Glomerular visceral epithelial cell (primary cell): ENCODE measurements at regions not wholly inside any gene's neighbourhood (a gene's known extent, or its start where the extent isn't known, plus 50 kb on each side); places are given as distances from the start of the nearest gene placed in this dataset.

Experiments used
- DNase-seq: peaks from one replicate; pipeline ENCODE4 v3.0.0-alpha.2; 2016; ENCODE audit errors: extremely low spot score

DNA sequence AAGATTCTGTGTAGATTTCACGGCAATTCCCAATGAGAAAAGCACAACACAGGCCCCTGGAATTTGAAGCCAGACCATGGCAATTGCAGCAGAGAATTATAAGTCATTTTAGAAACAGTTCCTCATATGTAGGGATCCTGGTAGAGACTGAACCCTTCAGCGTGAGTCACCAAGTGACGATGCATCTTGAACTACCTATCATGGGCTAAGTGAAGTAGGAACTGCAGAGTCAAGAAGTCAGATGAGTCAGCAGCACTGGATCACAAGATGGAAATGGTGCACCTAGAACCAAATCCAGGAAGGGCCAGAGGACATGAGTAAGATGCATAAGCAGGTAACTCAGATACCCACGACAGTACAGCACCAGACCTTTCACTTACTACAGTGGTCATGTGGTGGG is 140.0 kb upstream of the TPK1 start:
- DNase-seq, result no peak

DNA sequence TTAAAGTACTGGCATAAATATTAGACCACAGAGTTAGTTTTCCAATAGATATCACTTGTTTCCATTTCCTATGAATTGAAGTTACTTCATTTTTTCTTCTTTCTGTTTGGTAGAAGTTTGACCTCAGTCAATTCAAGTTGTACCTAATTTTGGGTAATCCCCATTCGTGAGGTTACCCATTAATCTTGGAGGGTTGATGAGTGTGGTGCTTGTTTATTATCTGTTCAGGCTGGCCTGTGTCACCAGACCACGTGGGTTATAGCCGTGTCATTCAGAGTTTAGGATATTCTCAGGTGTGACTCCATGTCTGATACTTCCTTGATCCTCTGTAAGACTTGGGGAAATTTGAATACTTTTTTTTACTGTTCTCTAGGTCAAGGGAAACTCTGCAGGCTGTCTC is 133.9 kb upstream of the TPK1 start:
- DNase-seq, result no peak

DNA sequence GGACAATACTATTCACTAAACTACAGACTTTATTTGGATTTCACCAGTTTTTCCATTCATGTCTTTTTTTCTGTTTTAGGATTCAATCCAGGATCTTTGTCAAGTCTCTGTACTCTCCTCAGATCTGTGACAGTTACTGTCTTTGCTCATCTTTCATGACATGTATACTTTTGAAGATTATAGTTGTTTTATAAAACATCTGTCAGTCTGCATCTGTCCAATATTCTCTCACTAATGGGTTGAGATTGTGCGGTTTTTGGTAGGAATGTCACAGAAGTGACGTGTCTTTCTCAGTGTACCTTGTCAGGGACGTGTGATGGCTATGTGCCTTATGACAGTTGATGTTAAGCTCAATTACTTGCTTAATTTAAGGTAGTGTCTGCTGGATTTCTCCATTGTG is 124.9 kb upstream of the TPK1 start:
- DNase-seq, result no peak

DNA sequence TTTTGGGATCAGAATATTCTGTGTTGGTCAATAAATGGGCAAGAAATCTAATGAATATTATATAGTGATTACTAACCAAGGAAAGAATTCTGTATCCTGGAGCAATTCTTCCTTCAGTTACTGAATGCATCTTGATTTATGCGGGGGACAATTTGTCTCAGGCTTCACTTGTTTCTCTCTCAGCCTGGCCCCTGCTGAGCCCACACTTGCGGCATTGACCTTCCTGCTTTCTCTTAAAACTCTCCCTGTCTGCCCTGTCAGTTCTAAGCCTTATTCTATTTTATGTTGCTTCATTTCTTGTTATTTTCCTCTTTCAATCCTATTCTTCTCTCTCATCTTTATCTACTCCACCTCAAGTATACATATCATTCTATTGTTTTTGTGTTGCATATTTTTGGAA is 122.1 kb upstream of the TPK1 start:
- DNase-seq, result no peak

DNA sequence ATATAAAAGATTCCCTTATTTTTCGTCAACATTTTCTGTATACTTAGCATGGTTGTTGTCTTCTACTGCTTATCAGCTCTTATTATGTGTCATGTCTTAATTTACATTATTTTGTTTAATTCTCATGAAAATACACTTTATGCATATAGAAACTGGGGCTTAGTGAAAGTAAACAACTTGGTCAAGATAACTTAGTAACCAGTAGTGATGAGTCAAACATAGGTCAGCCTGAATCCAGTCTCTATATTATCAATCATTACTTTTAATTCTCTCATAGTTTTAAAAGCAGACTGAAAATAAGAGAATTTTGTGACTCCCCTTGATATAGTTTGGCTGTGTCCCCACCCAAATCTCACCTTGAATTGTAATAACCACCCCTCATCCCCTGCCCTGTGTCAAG is 119.6 kb upstream of the TPK1 start:
- DNase-seq, result no peak

DNA sequence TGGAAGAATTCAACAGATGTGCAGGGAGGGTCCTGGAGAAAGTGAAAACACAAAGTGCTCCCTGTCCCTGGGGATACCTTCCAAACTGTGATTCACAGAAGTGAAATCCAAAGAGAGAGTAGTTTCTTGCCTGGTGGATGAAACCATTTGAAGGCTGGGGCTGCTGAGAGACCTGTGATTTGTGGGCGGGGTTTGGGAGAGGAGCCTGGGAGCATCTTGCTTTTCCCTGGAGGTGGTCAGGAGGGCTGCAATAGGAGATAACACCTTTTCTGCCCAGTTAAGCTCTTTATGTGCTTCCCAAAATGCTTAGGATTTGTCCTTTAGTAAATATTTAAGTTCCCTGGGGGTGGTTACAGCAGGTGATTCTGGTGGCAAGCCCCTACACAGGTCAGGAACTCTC is 105.3 kb upstream of the TPK1 start:
- DNase-seq, result no peak

DNA sequence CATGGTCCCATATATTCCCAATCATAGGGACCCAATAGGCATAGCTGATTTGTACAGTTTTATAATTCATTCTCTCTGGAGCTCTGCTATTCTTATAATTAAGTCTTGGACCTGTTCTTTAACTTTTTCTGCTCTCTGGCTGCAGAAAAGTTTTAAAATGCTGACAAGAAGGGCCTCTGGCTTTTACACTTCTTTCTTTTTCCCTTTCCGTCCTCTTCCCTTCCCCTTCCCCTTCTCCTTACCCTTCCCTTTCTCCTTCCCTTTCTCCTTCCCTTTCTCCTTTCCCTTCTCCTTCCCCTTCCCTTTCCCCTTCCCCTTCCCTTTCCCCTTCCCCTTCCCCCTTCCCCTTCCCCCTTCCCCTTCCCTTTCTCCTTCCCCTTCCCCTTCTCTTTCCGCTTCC is 101.3 kb upstream of the TPK1 start:
- no peak for DNase-seq

DNA sequence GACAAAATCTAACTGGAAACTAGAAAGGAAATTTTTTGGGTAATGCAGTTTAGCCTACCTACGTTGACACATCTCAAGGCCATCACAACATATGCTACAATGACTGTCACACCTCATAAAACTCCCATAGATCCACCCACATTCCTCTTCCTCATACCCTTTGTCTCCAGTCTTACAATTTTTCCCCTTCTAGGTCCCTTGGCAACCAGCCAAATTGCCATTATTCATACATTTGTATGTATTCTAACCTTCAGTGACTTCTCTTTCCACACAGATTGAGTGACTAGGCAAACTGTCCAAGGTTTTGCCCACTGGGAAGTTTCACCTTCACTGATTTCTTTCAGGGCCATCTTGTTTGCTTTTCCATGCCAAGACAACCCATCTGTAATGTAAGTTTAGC is 100.5 kb upstream of the TPK1 start:
- no peak for DNase-seq

DNA sequence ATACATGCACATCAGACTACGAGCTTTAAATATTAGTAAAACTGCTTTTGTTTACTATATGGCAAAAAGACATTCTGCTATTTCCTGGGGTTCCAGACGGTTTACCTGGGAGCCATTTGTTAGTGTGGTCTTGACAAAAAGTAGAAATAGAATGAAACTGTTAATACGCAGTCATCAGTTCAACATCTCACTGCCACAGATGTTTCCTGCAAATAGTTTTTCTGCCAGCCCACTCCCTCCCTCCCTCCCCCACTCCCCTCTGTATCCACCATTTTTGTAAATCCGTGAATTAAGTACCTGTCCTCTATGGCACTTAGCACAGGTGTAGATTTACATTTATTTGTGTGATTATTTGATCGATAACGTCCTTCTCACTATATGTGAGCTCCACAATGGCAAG is 74.6 kb upstream of the TPK1 start:
- DNase-seq, result no peak

DNA sequence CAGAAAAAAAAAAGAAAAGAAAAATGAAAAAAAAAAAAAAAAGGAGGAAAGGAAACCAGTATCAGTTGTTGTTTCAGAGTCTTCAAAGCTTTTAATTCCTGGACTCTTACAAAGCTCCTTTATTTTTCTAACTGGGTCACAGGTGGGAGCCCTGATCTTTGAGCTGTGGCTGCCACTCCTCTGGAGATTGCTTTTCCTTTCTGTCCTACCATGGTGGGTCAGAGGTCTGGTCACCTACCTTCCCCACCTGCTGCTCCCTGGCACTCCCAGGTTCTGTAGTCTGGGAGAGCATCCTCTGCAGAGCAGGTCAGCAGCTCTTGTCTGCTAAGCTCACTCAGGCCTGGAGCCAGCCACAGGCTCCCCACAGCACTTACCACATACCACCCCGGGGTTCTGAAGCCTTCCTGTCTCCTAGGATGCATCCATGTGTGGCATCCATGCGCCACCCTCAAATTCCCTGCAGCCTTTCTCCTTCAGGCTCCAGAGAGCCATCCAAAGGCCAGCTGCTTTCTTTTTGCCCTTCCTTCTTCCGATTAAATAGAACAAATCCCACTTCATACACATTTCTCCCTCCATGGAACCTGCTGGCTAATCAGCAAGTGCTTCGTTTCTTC is 73.2 kb upstream of the TPK1 start:
- DNase-seq, result no peak

DNA sequence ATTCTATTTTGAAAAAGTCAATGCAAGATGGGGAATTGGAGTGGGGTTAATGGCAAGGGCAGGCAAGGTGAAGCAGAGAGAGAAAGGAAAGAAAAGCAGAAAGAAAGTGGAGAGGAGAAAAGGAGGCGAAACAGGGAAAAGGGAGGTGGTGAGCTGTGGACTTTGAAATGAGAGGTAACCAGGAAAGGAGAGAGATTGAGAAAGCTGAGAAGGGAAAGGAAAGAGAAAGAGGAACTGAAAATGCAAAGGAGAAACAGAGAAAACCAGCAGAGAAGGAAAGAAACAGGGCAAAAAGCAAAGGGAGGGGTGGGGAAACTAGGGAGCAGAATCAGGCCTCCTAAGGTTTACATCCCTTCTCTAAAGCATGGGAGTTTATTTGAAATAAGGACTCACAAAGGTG is 72.5 kb upstream of the TPK1 start:
- no peak for DNase-seq

DNA sequence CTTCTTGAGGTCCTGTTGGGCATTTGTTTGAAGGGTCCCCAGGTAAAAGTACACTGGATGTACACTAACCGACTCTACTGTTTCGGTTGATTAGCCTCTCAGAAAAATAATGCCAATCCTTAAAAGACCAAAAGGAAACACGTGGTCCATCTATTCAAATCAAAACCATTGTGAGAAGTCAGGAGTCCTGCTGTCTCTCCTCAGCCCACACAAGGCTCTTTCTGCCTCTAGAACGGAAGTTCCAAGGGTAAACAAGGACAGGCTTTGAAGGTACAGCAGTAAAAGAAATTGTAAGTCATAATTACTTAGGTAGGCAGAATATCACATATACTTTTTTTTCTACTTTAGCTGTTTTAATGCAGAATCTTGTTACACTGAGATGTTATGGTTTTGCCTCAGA is 71.7 kb upstream of the TPK1 start:
- DNase-seq, result no peak

DNA sequence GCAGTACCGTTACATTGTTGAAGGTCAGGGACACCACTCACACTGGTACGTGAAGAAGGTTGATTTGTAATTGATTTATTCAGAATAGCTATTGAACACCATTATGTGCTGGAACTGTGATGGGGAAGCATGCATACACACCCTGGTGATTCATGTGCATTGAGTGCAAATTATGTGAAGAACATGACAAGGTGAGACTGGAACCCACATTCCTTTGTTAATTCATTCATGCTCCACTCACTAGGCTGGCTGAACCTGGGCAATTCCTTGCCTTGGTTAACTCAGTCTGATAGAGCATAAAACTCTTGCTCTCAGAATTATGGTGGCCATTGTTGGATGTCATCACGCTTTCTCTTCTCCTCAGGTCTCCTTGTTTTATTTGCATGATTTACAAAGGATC is 67.3 kb upstream of the TPK1 start:
- DNase-seq, result no peak

DNA sequence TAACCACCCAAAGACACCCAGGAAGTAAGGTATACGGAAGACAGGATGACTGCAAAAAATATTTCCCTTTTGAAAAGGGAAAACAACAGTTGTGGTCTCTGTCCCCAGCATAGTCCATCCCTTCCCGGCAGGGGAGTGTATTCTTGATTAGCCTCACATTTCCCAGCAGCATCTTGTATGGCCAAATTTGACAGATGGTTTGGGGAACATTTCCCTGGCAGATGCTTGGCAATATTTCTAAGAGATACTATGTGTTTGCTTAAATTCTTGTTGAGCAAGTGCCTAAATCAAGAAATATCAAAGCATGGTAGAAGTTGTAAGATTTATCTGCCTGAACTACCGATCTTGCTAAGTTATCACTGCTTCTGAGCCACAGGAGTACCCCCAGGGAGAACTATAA is 56.9 kb upstream of the TPK1 start:
- DNase-seq, result no peak
